ENCODE measurements at regions not wholly inside any gene's neighbourhood (a gene's known extent, or its start where the extent isn't known, plus 50 kb on each side); places are given as distances from the start of the nearest gene placed in this dataset.

- TF ChIP-seq, protein P1, sequence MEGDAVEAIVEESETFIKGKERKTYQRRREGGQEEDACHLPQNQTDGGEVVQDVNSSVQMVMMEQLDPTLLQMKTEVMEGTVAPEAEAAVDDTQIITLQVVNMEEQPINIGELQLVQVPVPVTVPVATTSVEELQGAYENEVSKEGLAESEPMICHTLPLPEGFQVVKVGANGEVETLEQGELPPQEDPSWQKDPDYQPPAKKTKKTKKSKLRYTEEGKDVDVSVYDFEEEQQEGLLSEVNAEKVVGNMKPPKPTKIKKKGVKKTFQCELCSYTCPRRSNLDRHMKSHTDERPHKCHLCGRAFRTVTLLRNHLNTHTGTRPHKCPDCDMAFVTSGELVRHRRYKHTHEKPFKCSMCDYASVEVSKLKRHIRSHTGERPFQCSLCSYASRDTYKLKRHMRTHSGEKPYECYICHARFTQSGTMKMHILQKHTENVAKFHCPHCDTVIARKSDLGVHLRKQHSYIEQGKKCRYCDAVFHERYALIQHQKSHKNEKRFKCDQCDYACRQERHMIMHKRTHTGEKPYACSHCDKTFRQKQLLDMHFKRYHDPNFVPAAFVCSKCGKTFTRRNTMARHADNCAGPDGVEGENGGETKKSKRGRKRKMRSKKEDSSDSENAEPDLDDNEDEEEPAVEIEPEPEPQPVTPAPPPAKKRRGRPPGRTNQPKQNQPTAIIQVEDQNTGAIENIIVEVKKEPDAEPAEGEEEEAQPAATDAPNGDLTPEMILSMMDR (conservative IDR thresholded peaks at IDR 0.05; ENCODE audit: low read length), result no peak
- TF ChIP-seq EZH2phosphoT487 (IDR thresholded peaks at IDR 0.05; ENCODE audit: borderline replicate concordance), result no peak
Observed at GRCh38 chr7:91491868-91492267, 227.6 kb downstream of the FZD1 start.
